ENCODE measurements at regions not wholly inside any gene's neighbourhood (a gene's known extent, or its start where the extent isn't known, plus 50 kb on each side); places are given as distances from the start of the nearest gene placed in this dataset.
"Not testable (repeated sequence)": the region's sequence is repeated elsewhere in the genome, so short reads cannot be mapped to it uniquely, and the experiment has no call there.

GRCh38 chr10:131022369-131022768 is 289.2 kb downstream of the TCERG1L start:
- DNase-seq (ENCODE audit: low read depth in 2 of 3, low spot score in 1 of 3): no peak

GRCh38 chr10:131022981-131023380 is 288.5 kb downstream of the TCERG1L start:
- DNase-seq (ENCODE audit: low read depth in 2 of 3, low spot score in 1 of 3): no peak

- DNase-seq (ENCODE audit: low read depth in 2 of 3, low spot score in 1 of 3): no peak
Measured at GRCh38 chr10:131024259-131025131, 287.0 kb downstream of the TCERG1L start.

GRCh38 chr10:131025333-131025732 is 286.2 kb downstream of the TCERG1L start:
- no peak for DNase-seq (ENCODE audit: low read depth in 2 of 3, low spot score in 1 of 3)

GRCh38 chr10:131027256-131027655 is 284.3 kb downstream of the TCERG1L start:
- DNase-seq (ENCODE audit: low read depth in 2 of 3, low spot score in 1 of 3): no peak

- no peak for DNase-seq (ENCODE audit: low read depth in 2 of 3, low spot score in 1 of 3)
Measured at GRCh38 chr10:131031346-131031745, 280.2 kb downstream of the TCERG1L start.

- DNase-seq (ENCODE audit: low read depth in 2 of 3, low spot score in 1 of 3): no peak
Measured at GRCh38 chr10:131032329-131033165, 279.0 kb downstream of the TCERG1L start.

GRCh38 chr10:131033166-131034085 is 278.1 kb downstream of the TCERG1L start:
- no peak for DNase-seq (ENCODE audit: low read depth in 2 of 3, low spot score in 1 of 3)

GRCh38 chr10:131034451-131034850 is 277.1 kb downstream of the TCERG1L start:
- DNase-seq (ENCODE audit: low read depth in 2 of 3, low spot score in 1 of 3): no peak

GRCh38 chr10:131035779-131036178 is 275.7 kb downstream of the TCERG1L start:
- DNase-seq (ENCODE audit: low read depth in 2 of 3, low spot score in 1 of 3): no peak

GRCh38 chr10:131038056-131038455 is 273.5 kb downstream of the TCERG1L start:
- no peak for DNase-seq (ENCODE audit: low read depth in 2 of 3, low spot score in 1 of 3)

- no peak for DNase-seq (ENCODE audit: low read depth in 2 of 3, low spot score in 1 of 3)
Measured at GRCh38 chr10:131041031-131041430, 270.5 kb downstream of the TCERG1L start.

GRCh38 chr10:131041441-131041840 is 270.1 kb downstream of the TCERG1L start:
- DNase-seq (ENCODE audit: low read depth in 2 of 3, low spot score in 1 of 3): no peak

GRCh38 chr10:131042015-131042414 is 269.5 kb downstream of the TCERG1L start:
- not testable (repeated sequence) for DNase-seq (ENCODE audit: low read depth in 2 of 3, low spot score in 1 of 3)

Measured in stimulated activated CD4-positive, alpha-beta T cell treated with anti-CD3 and anti-CD28 coated beads, Interleukin-12 subunit alpha, Interleukin-12 subunit beta, amount 100 ng/mL, for 48 hours (primary cell).